HL-60 (cell line): ENCODE measurements at regions not wholly inside any gene's neighbourhood (a gene's known extent, or its start where the extent isn't known, plus 50 kb on each side); places are given as distances from the start of the nearest gene placed in this dataset.

ENCODE experiments used
- POLR2AphosphoS5 ChIP-seq: IDR thresholded peaks from 2 replicates; pipeline ENCODE4 v1.6.1; 2012; ENCODE audit warnings: low read depth
- TF ChIP-seq, protein P1 (sequence below): IDR thresholded peaks from one replicate; pipeline ENCODE4 v1.5.1; 2011; ENCODE audit warnings: low read length, control low read depth, inconsistent platforms; ENCODE audit not compliant: insufficient read depth

DNA sequence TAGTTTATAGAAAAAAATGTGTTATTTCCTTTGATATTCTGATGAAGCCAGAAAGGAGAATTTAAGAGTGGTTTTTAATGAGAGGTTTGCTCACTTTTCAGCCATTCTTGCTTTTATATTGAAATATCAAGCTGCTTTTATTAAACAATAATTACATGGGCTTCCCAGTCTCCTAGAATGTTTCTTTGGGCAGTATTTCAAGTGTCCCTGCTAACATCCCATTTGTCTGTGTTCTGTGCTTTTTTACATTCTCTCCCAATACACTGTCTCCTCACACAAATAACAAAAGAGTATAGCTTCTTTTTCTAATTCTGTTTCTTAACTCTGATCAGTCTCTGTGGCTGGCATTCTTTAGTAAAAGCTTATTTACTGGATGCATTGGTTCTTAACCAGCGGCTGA, 145.4 kb downstream of the TPH2 start:
- TF ChIP-seq, protein P1, sequence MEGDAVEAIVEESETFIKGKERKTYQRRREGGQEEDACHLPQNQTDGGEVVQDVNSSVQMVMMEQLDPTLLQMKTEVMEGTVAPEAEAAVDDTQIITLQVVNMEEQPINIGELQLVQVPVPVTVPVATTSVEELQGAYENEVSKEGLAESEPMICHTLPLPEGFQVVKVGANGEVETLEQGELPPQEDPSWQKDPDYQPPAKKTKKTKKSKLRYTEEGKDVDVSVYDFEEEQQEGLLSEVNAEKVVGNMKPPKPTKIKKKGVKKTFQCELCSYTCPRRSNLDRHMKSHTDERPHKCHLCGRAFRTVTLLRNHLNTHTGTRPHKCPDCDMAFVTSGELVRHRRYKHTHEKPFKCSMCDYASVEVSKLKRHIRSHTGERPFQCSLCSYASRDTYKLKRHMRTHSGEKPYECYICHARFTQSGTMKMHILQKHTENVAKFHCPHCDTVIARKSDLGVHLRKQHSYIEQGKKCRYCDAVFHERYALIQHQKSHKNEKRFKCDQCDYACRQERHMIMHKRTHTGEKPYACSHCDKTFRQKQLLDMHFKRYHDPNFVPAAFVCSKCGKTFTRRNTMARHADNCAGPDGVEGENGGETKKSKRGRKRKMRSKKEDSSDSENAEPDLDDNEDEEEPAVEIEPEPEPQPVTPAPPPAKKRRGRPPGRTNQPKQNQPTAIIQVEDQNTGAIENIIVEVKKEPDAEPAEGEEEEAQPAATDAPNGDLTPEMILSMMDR, result no peak
- no peak for TF ChIP-seq POLR2AphosphoS5
